NCI-H146 treated with DMSO at 0.1 percent for 48 hours (cell line): ENCODE measurements at regions not wholly inside any gene's neighbourhood (a gene's known extent, or its start where the extent isn't known, plus 50 kb on each side); places are given as distances from the start of the nearest gene placed in this dataset.

Source experiments
- DNase-seq: peaks from one replicate; lab custom pipeline; 2025; ENCODE audit not compliant: unreplicated experiment; lab: John Stamatoyannopoulos, UW

GRCh38 chrX:69110116-69110530 is 55.1 kb downstream of the PJA1 start:
- DNase-seq, result no peak

GRCh38 chrX:69109706-69110105 is 55.5 kb downstream of the PJA1 start:
- no peak for DNase-seq

GRCh38 chrX:69109036-69109663 is 56.1 kb downstream of the PJA1 start:
- DNase-seq, result no peak

- no peak for DNase-seq
These were observed 57.4 kb downstream of the PJA1 start for GRCh38 chrX:69107747-69108401.

- DNase-seq, result no peak
These were observed 58.0 kb downstream of the PJA1 start for GRCh38 chrX:69107231-69107739.

- DNase-seq, result no peak
These were observed 60.4 kb downstream of the PJA1 start for GRCh38 chrX:69104756-69105434.

- no peak for DNase-seq
These were observed 61.7 kb downstream of the PJA1 start for GRCh38 chrX:69103539-69103938.

- no peak for DNase-seq
These were observed 62.5 kb downstream of the PJA1 start for GRCh38 chrX:69102612-69103194.

GRCh38 chrX:69101683-69102251 is 63.5 kb downstream of the PJA1 start:
- no peak for DNase-seq

GRCh38 chrX:69100478-69100877 is 64.8 kb downstream of the PJA1 start:
- no peak for DNase-seq

- no peak for DNase-seq
These were observed 67.6 kb downstream of the PJA1 start for GRCh38 chrX:69097451-69098236.

GRCh38 chrX:69096963-69097362 is 68.3 kb downstream of the PJA1 start:
- no peak for DNase-seq

- DNase-seq, result no peak
These were observed 70.1 kb downstream of the PJA1 start for GRCh38 chrX:69094977-69095669.

GRCh38 chrX:69093960-69094871 is 71.0 kb downstream of the PJA1 start:
- DNase-seq, result peak; percentile 7

GRCh38 chrX:69090022-69090421 is 75.2 kb downstream of the PJA1 start:
- DNase-seq, result no peak

GRCh38 chrX:69089203-69089602 is 76.0 kb downstream of the PJA1 start:
- DNase-seq, result no peak

GRCh38 chrX:69088171-69088938 is 76.9 kb downstream of the PJA1 start:
- no peak for DNase-seq

- DNase-seq, result no peak
These were observed 79.4 kb downstream of the PJA1 start for GRCh38 chrX:69085826-69086225.
